Spleen (tissue), 11 donors: ENCODE measurements at regions not wholly inside any gene's neighbourhood (a gene's known extent, or its start where the extent isn't known, plus 50 kb on each side); places are given as distances from the start of the nearest gene placed in this dataset.

ENCODE experiments used
- DNase-seq: peaks from one replicate; pipeline ENCODE4 v3.0.0-alpha.2; 2020
- H3K27ac ChIP-seq, 8 donors: fragments of 200-600 bp; sonication (generic) in 7 of 8; 1 replicate in 4 of 8; 2 replicates in 4 of 8; pipeline versions ENCODE4 v1.5.0 to v1.8.0; 2016 to 2021; ENCODE audit warnings: inconsistent platforms in 4 of 8, mild to moderate bottlenecking in 4 of 8, moderate library complexity in 1 of 8
- H3K27me3 ChIP-seq, 7 donors: fragments of 200-600 bp; sonication (generic) in 6 of 7; replicated peaks in 1 of 7; 1 replicate in 4 of 7; 2 replicates in 3 of 7; pipeline versions ENCODE4 v1.5.0 to v1.8.0; 2016 to 2021; ENCODE audit warnings: inconsistent platforms in 3 of 7, mild to moderate bottlenecking in 1 of 7
- H3K36me3 ChIP-seq, 6 donors: fragments of 200-600 bp; sonication (generic) in 5 of 6; 1 replicate in 4 of 6; 2 replicates in 2 of 6; pipeline versions ENCODE4 v1.5.0 to v1.8.0; 2016 to 2021; ENCODE audit warnings: inconsistent platforms in 2 of 6
- H3K4me1 ChIP-seq, 6 donors: fragments of 200-600 bp; sonication (generic) in 5 of 6; 1 replicate in 3 of 6; 2 replicates in 3 of 6; pipeline versions ENCODE4 v1.5.0 to v1.8.0; 2016 to 2021; ENCODE audit warnings: inconsistent platforms in 3 of 6
- H3K4me3 ChIP-seq, 8 donors: fragments of 200-600 bp; sonication (generic) in 7 of 8; 1 replicate in 4 of 8; 2 replicates in 4 of 8; pipeline versions ENCODE4 v1.5.0 to v1.8.0; 2016 to 2021; ENCODE audit warnings: inconsistent platforms in 4 of 8, mild to moderate bottlenecking in 4 of 8, moderate library complexity in 2 of 8
- H3K9me3 ChIP-seq, 8 donors: fragments of 200-600 bp; sonication (generic) in 7 of 8; 1 replicate in 4 of 8; 2 replicates in 4 of 8; pipeline versions ENCODE4 v1.5.0 to v1.8.0; 2016 to 2021; ENCODE audit warnings: inconsistent platforms in 4 of 8
- CTCF ChIP-seq, 11 experiments: fragments of 200-600 bp in 7 of 11; fragments of 450-650 bp in 4 of 11; sonication (generic) in 4 of 11; IDR thresholded peaks in 8 of 11; conservative IDR thresholded peaks in 3 of 11; 1 replicate in 7 of 11; 2 replicates in 4 of 11; pipeline versions ENCODE4 v1.4.0 to v1.8.0; 2016 to 2021; ENCODE audit warnings: antibody characterized with exemption in 11 of 11, inconsistent platforms in 4 of 11, mild to moderate bottlenecking in 1 of 11
- POLR2A ChIP-seq, 3 donors: fragments of 450-650 bp; IDR thresholded peaks; one replicate each; pipeline ENCODE4 v1.5.1; 2017; ENCODE audit warnings: antibody characterized with exemption in 3 of 3, mild to moderate bottlenecking in 1 of 3
- POLR2AphosphoS5 ChIP-seq, 3 donors: sonication (generic); formaldehyde crosslinking; IDR thresholded peaks; one replicate each; pipeline ENCODE4 v1.5.1; 2017; ENCODE audit warnings: antibody characterized with exemption in 3 of 3
- WGBS, 5 donors: extraction: QIAGEN DNeasy Blood & Tissue Kit in 3 of 5; methylation state at CpG; one replicate each; pipeline versions ENCODE4 v1.1.5 to v1.1.7; 2013 to 2018; 5-methylcytosine and 5-hydroxymethylcytosine counted together
- intact Hi-C: fragments of 100-400 bp; cut with DNase I; formaldehyde crosslinking; loops from one replicate; pipeline ENCODE4 v1.15.0; 2023; ENCODE audit warnings: low total_unique reads
- donor health status: healthy with polysubstance abuse.
- donor health status: DM: no; HTN: no; CAD: no; lungs with moderate emphysema.
- donor health status: DM: no; HTN: no; CAD: no.
- donor health status: Bipolar disorder and iron deficiency.
- donor health status: healthy.
- donor health status: DM: no; HTN: no; CAD: no.
- donor health status: DM: yes; HTN: yes; CAD: no.

DNA sequence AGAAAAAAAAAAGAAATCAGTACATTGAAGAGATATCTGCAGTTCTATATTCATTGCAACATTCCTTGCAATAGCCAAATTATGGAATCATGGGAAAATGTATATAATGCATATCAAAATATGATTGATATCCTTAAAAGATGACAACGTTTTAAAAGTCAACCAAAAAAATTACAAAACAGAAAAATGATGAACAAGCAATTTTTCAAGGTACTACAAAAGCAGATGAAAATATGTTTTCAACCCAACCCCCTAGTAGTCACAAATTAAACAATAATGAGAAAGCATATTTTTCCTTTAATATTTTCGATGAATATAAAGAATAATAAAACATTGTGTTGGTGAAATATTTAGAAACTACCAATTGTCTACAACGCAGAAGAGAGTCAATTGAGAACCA, 497.6 kb downstream of the MEI4 start:
- 60 to 79% (median 65%) methylated on average over 3 of the region's 3 CpGs for WGBS, 5 donors
- Histone ChIP-seq H3K36me3 (no peaks in the 10 kb centered on the region), H3K27me3 (no peaks in the 10 kb centered on the region), H3K4me1 (no peaks in the 10 kb centered on the region), H3K4me3 (no peak overlapping the region), H3K27ac (no peak overlapping the region), H3K9me3 (peaks cover 0 to 43% (median 18%) of the 10 kb centered on the region in 8 donors)
- TF ChIP-seq CTCF (IDR thresholded peaks at IDR 0.05 in 8 of 11, conservative IDR thresholded peaks at IDR 0.05 in 3 of 11) (no peak), POLR2AphosphoS5 (IDR thresholded peaks at IDR 0.05) (no peak), POLR2A (IDR thresholded peaks at IDR 0.05) (no peak)
- intact Hi-C loops = no loop called here
- no peak for DNase-seq

- Histone ChIP-seq H3K4me1 (no peaks in the 10 kb centered on the region), H3K36me3 (no peaks in the 10 kb centered on the region), H3K27ac (no peak overlapping the region), H3K9me3 (peaks cover 0 to 26% (median 6%) of the 10 kb centered on the region in 8 donors), H3K27me3 (no peaks in the 10 kb centered on the region), H3K4me3 (no peak overlapping the region)
- no peak for TF ChIP-seq CTCF (IDR thresholded peaks at IDR 0.05 in 8 of 11, conservative IDR thresholded peaks at IDR 0.05 in 3 of 11)
- TF ChIP-seq POLR2AphosphoS5 (IDR thresholded peaks at IDR 0.05) = no peak
- TF ChIP-seq POLR2A (IDR thresholded peaks at IDR 0.05) = no peak
- no peak for DNase-seq
- intact Hi-C loops = no loop called here
Observed at GRCh38 chr6:78153976-78154375, 501.1 kb downstream of the MEI4 start.

- H3K27ac ChIP-seq = no peak overlapping the region
- WGBS, 5 donors = 83 to 97% (median 93%) methylated on average over 2 of the region's 2 CpGs
- H3K4me3 ChIP-seq = no peak overlapping the region
- peaks cover 0 to 14% (median 0%) of the 10 kb centered on the region in 8 donors for H3K9me3 ChIP-seq
- H3K27me3 ChIP-seq = no peaks in the 10 kb centered on the region
- intact Hi-C loops = no loop called here
- TF ChIP-seq POLR2A (IDR thresholded peaks at IDR 0.05) (no peak), CTCF (IDR thresholded peaks at IDR 0.05 in 8 of 11, conservative IDR thresholded peaks at IDR 0.05 in 3 of 11) (no peak), POLR2AphosphoS5 (IDR thresholded peaks at IDR 0.05) (no peak)
- DNase-seq = no peak
- no peaks in the 10 kb centered on the region for H3K36me3 ChIP-seq
- H3K4me1 ChIP-seq = no peaks in the 10 kb centered on the region
Observed at GRCh38 chr6:78157606-78158005, 504.8 kb downstream of the MEI4 start.

GRCh38 chr6:78188891-78189290, 536.1 kb downstream of the MEI4 start:
- H3K4me3 ChIP-seq = no peak overlapping the region
- TF ChIP-seq POLR2A (IDR thresholded peaks at IDR 0.05) (no peak), CTCF (IDR thresholded peaks at IDR 0.05 in 8 of 11, conservative IDR thresholded peaks at IDR 0.05 in 3 of 11) (no peak), POLR2AphosphoS5 (IDR thresholded peaks at IDR 0.05) (no peak)
- no peaks in the 10 kb centered on the region for H3K4me1 ChIP-seq
- H3K36me3 ChIP-seq = no peaks in the 10 kb centered on the region
- DNase-seq = no peak
- H3K9me3 ChIP-seq = peaks cover 0 to 27% (median 6%) of the 10 kb centered on the region in 8 donors
- H3K27me3 ChIP-seq = no peaks in the 10 kb centered on the region
- intact Hi-C loops = no loop called here
- 56 to 85% (median 68%) methylated on average over 2 of the region's 2 CpGs for WGBS, 5 donors
- H3K27ac ChIP-seq = no peak overlapping the region
